HG02943 (cell line): ENCODE measurements at regions not wholly inside any gene's neighbourhood (a gene's known extent, or its start where the extent isn't known, plus 50 kb on each side); places are given as distances from the start of the nearest gene placed in this dataset.

Source experiments
- ATAC-seq: cut with Tn5 transposase; IDR thresholded peaks from one replicate; pipeline ENCODE4 v1.9.1; 2021; ENCODE audit warnings: mild to moderate bottlenecking, low read depth, moderate library complexity; ENCODE audit not compliant: unreplicated experiment

GRCh38 chr1:187619175-187619574 is 790.4 kb downstream of the PLA2G4A start:
- ATAC-seq: no peak

DNA sequence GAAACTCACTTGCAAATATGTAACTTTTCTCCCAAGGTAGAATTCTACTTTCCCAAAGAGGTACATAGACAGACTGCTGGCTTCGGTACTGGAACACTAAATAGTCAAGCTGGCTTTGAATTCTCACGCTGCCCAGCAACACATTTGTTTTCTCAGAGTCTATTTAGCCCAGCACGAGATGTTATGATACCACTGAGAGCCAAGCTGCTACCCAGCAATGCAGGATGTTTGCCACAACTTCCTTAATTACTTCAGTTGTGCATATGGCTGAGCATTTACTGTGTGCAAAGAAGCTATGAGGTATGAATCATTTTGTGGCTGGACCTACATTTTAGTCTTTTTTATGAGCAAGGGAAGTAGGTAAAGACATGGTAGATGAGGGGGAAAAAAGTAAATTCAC is 793.2 kb downstream of the PLA2G4A start:
- ATAC-seq: no peak

- ATAC-seq: no peak
These were observed 793.8 kb downstream of the PLA2G4A start for GRCh38 chr1:187622545-187622944.

GRCh38 chr1:187624812-187625545 is 796.2 kb downstream of the PLA2G4A start:
- ATAC-seq: no peak

DNA sequence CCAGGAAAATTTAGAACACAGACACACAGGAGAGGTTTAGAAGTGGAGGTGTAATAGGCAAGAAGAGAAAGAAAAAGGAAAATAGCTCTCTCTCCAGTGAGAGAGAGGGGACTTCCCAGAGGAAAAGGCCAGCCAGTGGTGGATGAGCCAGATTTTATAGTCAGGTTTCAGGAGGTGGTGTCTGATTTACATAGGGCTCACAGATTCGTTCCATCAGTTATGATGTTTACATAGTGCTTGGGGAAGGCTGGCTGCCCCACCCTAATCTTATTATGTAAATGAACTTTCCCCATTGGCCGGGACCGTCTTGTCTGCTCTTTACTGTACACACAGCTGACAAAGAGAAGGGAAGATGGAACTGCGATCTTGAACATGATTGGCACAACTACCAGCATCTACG is 797.3 kb downstream of the PLA2G4A start:
- ATAC-seq: no peak

DNA sequence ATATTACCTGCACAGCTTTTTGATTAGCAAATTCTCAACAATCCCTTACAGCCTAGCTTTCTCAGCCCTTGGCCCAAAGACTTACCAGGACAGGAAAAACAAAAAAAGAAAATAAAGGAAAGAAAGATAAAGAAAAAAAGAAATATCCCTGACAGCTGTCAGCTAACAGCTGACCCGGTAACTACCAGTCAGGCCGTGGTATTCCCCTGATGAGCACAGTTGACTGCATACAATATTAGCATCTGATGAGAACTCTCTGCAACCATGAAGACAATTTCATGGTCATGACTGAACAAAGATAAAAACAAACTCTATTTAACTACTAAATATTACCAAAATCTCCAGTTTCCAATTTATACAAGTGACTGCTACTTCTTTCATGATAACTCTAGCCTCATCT is 798.8 kb downstream of the PLA2G4A start:
- ATAC-seq: no peak

DNA sequence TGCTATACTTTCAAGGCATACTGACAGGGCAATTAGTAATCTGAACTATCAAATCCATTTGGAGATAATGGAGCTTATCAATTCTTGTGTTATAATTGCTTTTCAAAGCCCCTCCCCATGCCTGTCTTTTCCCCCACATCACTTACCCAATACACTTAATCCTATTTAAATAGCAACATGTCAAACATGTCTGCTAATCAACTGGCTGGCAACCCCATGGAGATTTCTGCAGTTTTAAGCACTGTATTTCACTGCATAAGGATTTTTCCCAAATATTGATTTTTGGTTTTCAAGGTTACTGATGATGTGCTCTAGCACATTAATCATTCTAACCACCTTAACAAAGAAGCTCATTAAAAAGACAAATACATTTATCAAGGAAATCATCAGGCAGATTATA is 800.3 kb downstream of the PLA2G4A start:
- no peak for ATAC-seq

GRCh38 chr1:187630653-187631380 is 802.1 kb downstream of the PLA2G4A start:
- ATAC-seq: no peak

GRCh38 chr1:187631381-187631675 is 802.6 kb downstream of the PLA2G4A start:
- ATAC-seq: no peak

DNA sequence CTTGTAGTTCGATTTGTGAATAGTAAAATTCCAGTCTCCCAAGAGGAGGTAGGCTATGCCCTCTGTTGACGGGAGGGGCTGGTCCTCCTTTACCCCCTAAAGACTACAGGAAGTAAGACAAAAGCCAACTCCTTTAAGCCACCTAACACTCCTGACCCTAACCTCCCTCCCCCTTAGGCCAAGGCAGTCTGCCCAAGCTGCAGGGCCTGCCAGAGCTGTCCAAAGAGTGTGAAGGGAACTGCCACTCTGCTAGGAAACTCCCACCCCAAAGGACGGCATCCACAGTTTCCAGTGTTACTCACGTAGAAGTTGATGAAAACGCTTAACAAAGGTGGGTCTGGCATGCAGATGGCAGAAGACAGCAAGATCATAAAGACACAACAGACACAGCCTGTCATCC is 803.2 kb downstream of the PLA2G4A start:
- no peak for ATAC-seq

DNA sequence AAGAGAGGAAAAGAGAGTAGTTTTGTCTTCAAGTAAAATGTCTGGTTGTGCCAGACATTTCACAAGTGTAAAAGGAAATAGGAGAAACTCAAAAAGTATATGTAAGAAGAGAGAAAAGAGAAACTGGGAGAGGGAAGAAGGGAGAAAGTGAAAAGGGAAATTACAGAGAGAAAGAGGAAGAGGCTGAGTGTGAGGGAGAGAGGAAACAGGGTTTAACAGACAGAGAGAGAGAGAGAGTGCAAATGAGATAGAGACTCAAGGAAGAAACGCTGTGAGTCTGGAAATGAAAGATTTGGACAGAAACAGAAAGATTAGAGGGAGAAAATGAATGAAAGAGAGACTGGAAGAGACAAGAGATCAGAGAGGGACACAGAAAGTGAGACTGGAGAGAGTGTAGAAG is 806.2 kb downstream of the PLA2G4A start:
- no peak for ATAC-seq

DNA sequence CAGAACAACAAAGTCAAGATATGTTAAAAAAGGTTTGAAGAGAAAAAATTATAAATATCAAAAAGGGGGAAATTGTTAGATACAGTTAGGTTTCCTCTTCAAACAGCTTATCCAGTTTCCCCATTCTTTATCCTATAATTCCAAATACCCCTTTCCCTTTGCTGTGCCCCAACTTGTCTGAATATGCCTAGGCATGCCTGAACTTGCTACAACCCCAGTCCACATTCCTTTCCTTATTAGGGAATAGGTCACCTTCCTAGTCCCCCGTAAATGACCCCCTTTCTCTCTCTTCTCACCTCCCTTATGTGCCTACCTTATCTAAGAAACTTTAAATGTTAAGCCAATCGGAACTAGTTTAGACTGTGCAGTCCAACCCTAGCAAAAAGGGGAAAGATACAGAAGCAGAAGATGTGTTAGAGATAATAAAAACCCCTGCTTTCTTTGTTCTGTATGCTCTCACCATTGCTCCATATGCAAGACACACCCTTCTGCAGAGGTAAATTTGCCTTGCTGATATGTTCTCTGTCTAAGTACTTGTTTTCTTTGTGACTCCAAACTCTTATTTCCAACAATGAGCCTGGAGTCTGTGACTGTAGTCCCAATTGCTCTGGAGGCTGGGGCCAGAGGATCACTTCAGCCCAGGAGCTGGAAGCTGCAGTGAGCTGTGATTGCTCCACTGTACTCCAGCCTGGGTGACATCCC is 810.1 kb downstream of the PLA2G4A start:
- no peak for ATAC-seq

DNA sequence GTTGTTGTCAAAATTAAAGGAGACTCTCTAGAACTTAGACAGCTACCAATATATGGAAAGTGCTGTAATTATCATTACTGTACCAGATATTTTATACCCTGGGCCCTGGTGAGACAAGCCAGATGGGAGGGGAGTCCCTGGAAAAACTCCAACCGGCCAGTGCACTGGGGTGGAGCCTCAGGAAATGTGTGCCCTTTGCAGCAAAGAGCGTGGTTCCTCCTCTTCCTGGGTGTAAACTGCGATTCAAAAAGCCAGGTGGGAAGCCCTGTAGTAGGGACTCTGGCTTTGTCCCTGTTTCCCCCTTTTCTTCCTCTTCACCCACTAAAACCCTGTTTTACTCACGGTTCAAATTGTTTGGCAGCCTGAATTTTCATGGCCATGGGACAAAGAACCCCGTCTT is 812.3 kb downstream of the PLA2G4A start:
- no peak for ATAC-seq

GRCh38 chr1:187641463-187641862 is 812.7 kb downstream of the PLA2G4A start:
- no peak for ATAC-seq

- ATAC-seq: no peak
These were observed 813.2 kb downstream of the PLA2G4A start for GRCh38 chr1:187641907-187642306.

DNA sequence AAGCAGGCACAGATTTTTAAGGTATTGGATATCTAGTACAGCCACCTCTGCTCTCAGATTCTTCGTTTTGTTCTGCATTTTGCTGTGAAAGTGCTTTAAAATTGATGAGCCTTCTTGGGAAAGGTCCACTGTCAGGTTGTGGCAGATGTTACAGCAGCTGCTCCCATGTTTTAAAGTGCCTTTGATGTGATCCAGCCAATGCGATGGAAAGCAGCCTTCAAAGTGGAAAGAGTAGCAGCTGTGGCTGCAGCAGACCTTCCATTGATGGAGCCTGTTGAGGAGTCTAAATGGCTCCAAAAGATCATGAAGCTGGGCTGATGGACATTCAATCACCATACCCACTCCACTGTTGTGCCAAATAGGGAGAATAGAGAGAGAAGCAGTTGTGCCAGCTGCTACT is 816.9 kb downstream of the PLA2G4A start:
- ATAC-seq: no peak

- no peak for ATAC-seq
These were observed 817.9 kb downstream of the PLA2G4A start for GRCh38 chr1:187646536-187647107.

GRCh38 chr1:187648091-187648490 is 819.3 kb downstream of the PLA2G4A start:
- ATAC-seq: no peak

- no peak for ATAC-seq
These were observed 825.9 kb downstream of the PLA2G4A start for GRCh38 chr1:187654635-187655034.

GRCh38 chr1:187655104-187655503 is 826.4 kb downstream of the PLA2G4A start:
- no peak for ATAC-seq

GRCh38 chr1:187665483-187665882 is 836.7 kb downstream of the PLA2G4A start:
- no peak for ATAC-seq
